Psoas muscle (tissue), 7 donors: ENCODE measurements at regions not wholly inside any gene's neighbourhood (a gene's known extent, or its start where the extent isn't known, plus 50 kb on each side); places are given as distances from the start of the nearest gene placed in this dataset.
A peak's percentile ranks its signal among the peaks of the same experiment; 100 is the strongest.

Experiments
- ATAC-seq, 4 donors: fragments of 200-7000 bp; cut with Tn5 transposase; one replicate each; pipeline ENCODE4 v1.9.1; 2020; ENCODE audit warnings: moderate library complexity in 3 of 4, mild to moderate bottlenecking in 2 of 4
- DNase-seq, 2 donors: peaks; one replicate each; pipeline ENCODE4 v3.0.0-alpha.2; 2020
- H3K27ac ChIP-seq: fragments of 200-600 bp; one replicate; pipeline ENCODE4 v1.8.0; 2022
- H3K27me3 ChIP-seq, 3 donors: fragments of 200-600 bp in 1 of 3; one replicate each; pipeline versions ENCODE4 v1.6.1 to v1.8.0; 2013 to 2022; ENCODE audit warnings: low read length in 2 of 3, mild to moderate bottlenecking in 2 of 3, moderate library complexity in 1 of 3; ENCODE audit not compliant: insufficient read depth in 3 of 3
- H3K36me3 ChIP-seq, 2 donors: fragments of 200-600 bp in 1 of 2; one replicate each; pipeline versions ENCODE4 v1.6.1 to v1.8.0; 2013 to 2022; ENCODE audit warnings: low read depth in 1 of 2, mild to moderate bottlenecking in 1 of 2, moderate library complexity in 1 of 2; ENCODE audit not compliant: insufficient read depth in 1 of 2
- H3K4me1 ChIP-seq: fragments of 200-600 bp; one replicate; pipeline ENCODE4 v1.8.0; 2022
- H3K4me3 ChIP-seq: fragments of 200-600 bp; one replicate; pipeline ENCODE4 v1.8.0; 2022; ENCODE audit warnings: mild to moderate bottlenecking
- H3K9me3 ChIP-seq: fragments of 200-600 bp; one replicate; pipeline ENCODE4 v1.8.0; 2022
- WGBS, 3 donors: extraction: QIAGEN DNeasy Blood & Tissue Kit; methylation state at CpG; one replicate each; pipeline versions ENCODE4 v1.1.6 to v1.1.7; 2013; 5-methylcytosine and 5-hydroxymethylcytosine counted together
- intact Hi-C, 2 donors: fragments of 100-400 bp; cut with DNase I; formaldehyde crosslinking; loops; one replicate each; pipeline versions ENCODE4 v1.11.0 to v1.14.2; 2022
- TF ChIP-seq, protein P1 (sequence below): fragments of 200-600 bp; IDR thresholded peaks from one replicate; pipeline ENCODE4 v1.8.0; 2022; ENCODE audit warnings: antibody characterized with exemption
- donor health status: healthy with polysubstance abuse.
- donor health status: DM: no; HTN: no; CAD: no; lungs with moderate emphysema.
- donor health status: Bipolar disorder and iron deficiency.
- donor health status: healthy.
- donor health status: DM: yes; HTN: yes; CAD: no.
- donor health status: DM: no; HTN: no; CAD: no.
- donor health status: DM: yes; HTN: yes; CAD: no.

DNA sequence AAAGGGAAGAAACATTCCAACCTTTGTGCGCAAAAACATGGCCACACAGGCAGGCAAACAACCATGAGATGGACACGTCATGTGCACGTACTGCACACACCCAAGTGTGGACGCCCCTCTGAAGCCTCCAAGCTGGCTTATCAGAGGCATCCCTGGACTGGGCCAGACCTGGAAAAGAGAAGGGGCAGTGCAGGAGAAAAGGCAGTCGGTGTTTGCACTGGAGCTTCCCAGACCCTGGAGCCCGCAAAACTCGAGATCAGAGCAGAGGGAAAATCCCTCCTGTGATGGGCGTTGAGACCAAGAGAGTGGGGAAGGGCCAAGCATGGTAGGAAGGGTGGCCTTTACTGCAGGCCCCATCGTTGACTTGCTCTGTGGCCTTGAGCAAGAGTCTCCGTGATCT is 269.5 kb downstream of the CYRIA start:
- TF ChIP-seq, protein P1, sequence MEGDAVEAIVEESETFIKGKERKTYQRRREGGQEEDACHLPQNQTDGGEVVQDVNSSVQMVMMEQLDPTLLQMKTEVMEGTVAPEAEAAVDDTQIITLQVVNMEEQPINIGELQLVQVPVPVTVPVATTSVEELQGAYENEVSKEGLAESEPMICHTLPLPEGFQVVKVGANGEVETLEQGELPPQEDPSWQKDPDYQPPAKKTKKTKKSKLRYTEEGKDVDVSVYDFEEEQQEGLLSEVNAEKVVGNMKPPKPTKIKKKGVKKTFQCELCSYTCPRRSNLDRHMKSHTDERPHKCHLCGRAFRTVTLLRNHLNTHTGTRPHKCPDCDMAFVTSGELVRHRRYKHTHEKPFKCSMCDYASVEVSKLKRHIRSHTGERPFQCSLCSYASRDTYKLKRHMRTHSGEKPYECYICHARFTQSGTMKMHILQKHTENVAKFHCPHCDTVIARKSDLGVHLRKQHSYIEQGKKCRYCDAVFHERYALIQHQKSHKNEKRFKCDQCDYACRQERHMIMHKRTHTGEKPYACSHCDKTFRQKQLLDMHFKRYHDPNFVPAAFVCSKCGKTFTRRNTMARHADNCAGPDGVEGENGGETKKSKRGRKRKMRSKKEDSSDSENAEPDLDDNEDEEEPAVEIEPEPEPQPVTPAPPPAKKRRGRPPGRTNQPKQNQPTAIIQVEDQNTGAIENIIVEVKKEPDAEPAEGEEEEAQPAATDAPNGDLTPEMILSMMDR = no peak
- no peak for ATAC-seq
- intact Hi-C loops = no loop called here
- Histone ChIP-seq H3K4me1 (no peaks in the 10 kb centered on the region), H3K27ac (no peak overlapping the region), H3K9me3 (no peaks in the 10 kb centered on the region), H3K27me3 (no peaks in the 10 kb centered on the region), H3K4me3 (no peak overlapping the region), H3K36me3 (no peaks in the 10 kb centered on the region)
- WGBS, 3 donors = 85 to 93% (median 92%) methylated on average over 10 of the region's 10 CpGs
- no peak for DNase-seq

DNA sequence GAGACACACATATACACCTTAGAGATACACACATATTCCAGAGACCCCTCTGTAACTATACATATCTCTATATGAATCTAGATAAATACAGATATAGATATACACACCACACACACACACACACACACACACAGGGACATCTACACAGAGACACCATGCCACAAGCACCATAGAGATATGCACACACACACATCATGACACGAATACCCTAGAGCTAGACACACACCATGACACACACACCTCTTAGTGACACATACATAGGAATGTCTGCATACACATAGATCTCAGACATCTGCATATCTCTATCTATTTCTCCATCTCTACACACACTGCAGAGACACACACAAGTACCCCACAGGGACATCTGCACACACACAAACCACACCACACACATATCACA is 270.0 kb downstream of the CYRIA start:
- H3K4me1 ChIP-seq = no peaks in the 10 kb centered on the region
- intact Hi-C loops = no loop called here
- DNase-seq (no peak), ATAC-seq (no peak)
- no peak overlapping the region for H3K27ac ChIP-seq
- TF ChIP-seq, protein P1 = no peak
- H3K36me3 ChIP-seq = no peaks in the 10 kb centered on the region
- H3K4me3 ChIP-seq = no peak overlapping the region
- no peaks in the 10 kb centered on the region for H3K27me3 ChIP-seq
- 85 to 96% (median 91%) methylated on average over 1 of the region's 1 CpG for WGBS, 3 donors
- H3K9me3 ChIP-seq = no peaks in the 10 kb centered on the region

DNA sequence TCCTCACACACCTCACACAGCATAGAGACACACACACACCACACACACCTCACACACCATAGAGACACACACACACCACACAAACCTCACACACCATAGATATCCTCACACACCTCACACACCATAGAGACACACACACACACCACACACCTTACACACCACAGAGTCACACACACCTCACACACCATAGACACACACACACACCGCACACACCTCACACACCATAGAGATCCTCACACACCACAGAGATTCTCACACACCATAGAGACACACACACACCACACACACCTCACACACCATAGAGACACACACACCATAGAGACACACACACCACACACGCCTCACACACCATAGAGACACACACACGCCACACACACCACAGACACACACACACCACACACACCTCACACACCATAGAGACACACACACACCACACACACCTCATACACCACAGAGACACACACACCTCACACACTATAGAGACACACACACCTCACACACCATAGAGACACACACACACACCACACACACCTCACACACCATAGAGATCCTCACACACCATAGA is 270.6 kb downstream of the CYRIA start:
- no peaks in the 10 kb centered on the region for H3K4me1 ChIP-seq

DNA sequence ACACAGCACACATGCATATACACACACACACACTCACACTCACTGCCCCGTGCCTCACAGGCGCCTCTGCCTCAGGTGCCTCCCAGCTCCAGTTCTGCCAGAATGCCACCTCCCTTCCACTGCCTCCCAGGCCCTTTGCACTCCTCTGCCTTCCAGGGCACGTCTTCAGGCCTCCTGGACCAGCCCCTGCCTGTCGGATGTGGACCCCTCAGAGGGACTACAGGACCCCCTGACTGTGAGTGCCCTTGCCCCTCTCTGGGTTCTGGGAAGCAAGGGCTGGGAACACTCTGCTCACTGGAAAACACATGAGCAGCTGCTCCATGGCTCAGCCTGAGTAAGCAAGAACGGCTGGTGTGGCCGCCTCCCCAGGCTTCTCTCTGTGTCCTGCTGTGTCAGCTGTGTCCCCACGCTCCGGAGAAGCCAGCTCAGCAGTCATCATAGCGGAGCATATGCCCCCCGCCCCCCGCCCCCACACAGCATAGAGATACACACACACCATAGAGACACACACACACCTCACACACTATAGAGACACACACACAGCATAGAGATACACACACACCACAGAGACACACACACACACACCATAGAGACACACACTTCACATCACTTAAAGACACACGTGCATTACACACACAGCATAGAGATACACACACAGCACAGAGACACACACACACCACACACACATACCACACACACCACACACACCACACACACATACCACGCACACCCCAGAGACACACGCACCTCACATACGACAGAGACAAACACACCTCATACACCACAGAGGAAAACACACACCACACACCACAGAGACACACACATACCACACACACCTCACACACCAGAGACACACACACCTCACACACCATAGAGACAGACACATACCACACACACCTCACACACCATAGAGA is 271.3 kb downstream of the CYRIA start:
- Histone ChIP-seq H3K27me3 (no peaks in the 10 kb centered on the region), H3K27ac (no peak overlapping the region), H3K4me1 (no peaks in the 10 kb centered on the region), H3K36me3 (no peaks in the 10 kb centered on the region), H3K4me3 (no peak overlapping the region), H3K9me3 (no peaks in the 10 kb centered on the region)
- WGBS, 3 donors = 42 to 51% (median 47%) methylated on average over 15 of the region's 15 CpGs
- TF ChIP-seq, protein P1 = no peak
- peak in 2 of 4 donors; percentile 46 to 79 for ATAC-seq
- peak in 1 of 2 donors; percentile 50 for DNase-seq
- intact Hi-C loops = no loop called here

More for the DNA sequence above, 270.6 kb downstream of the CYRIA start:
- ATAC-seq = no peak
- intact Hi-C loops = no loop called here
- WGBS, 3 donors = 62 to 65% (median 64%) methylated on average over 3 of the region's 3 CpGs
- H3K9me3 ChIP-seq = no peaks in the 10 kb centered on the region
- H3K27me3 ChIP-seq = no peaks in the 10 kb centered on the region
- H3K27ac ChIP-seq = no peak overlapping the region
- no peak for DNase-seq
- no peak overlapping the region for H3K4me3 ChIP-seq
- no peaks in the 10 kb centered on the region for H3K36me3 ChIP-seq
- TF ChIP-seq, protein P1 = no peak
